Right ventricle myocardium inferior (tissue), 1 donor: ENCODE measurements at regions not wholly inside any gene's neighbourhood (a gene's known extent, or its start where the extent isn't known, plus 50 kb on each side); places are given as distances from the start of the nearest gene placed in this dataset.

Source experiments
- ATAC-seq: fragments of 200-7000 bp; cut with Tn5 transposase; one replicate; pipeline ENCODE4 v1.9.1; 2020; ENCODE audit warnings: mild to moderate bottlenecking, moderate library complexity
- DNase-seq: peaks from one replicate; pipeline ENCODE4 v3.0.0; 2021; ENCODE audit errors: missing footprints
- intact Hi-C: fragments of 100-400 bp; cut with DNase I; formaldehyde crosslinking; loops from one replicate; pipeline ENCODE4 v1.11.0; 2022
- donor health status: DM: no; HTN: yes; CAD: no; lungs with severe emphysema.

DNA sequence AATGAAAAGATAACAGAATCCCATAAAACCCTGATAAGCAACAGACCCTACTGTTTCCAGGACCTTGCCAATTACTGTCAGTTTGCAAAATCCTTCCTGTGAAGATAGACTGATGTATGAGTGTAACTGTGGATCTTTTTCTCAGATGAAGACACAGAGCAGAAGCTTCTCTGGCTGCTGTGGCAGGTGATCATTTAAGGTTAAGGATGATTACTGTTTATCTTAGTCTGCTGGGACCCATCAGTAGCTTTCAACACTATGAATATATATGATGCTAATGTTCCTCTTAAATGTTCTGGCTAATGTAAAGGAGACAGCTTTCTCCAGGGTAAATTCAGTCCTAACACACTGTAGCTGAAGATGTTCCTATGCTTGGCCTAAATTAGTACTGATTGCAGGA lies 56.0 kb upstream of the CTTNBP2 start:
- DNase-seq (no peak), ATAC-seq (no peak)
- intact Hi-C loops = no loop called here

DNA sequence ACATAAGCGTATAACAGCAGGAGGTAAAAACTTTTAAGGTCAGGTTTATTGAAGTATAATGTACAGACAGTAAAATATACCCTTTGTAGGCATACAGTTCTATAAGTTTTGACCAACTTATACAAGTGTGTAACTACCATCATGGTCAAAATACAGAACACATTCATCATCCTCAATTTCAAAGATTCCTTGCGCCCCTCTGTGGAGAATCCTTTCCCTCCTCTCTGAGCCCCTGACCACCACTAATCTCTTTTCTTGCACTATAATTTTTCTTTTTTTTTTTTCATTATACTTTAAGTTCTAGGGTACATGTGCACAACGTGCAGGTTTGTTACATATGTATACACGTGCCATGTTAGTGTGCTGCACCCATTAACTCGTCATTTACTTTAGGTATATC lies 58.1 kb upstream of the CTTNBP2 start:
- intact Hi-C loops = no loop called here
- no peak for ATAC-seq

GRCh38 chr7:117937049-117937752 lies 64.0 kb upstream of the CTTNBP2 start:
- no peak for DNase-seq
- intact Hi-C loops = no loop called here
- ATAC-seq = no peak

More for the DNA sequence above, 58.1 kb upstream of the CTTNBP2 start:
- no peak for DNase-seq

DNA sequence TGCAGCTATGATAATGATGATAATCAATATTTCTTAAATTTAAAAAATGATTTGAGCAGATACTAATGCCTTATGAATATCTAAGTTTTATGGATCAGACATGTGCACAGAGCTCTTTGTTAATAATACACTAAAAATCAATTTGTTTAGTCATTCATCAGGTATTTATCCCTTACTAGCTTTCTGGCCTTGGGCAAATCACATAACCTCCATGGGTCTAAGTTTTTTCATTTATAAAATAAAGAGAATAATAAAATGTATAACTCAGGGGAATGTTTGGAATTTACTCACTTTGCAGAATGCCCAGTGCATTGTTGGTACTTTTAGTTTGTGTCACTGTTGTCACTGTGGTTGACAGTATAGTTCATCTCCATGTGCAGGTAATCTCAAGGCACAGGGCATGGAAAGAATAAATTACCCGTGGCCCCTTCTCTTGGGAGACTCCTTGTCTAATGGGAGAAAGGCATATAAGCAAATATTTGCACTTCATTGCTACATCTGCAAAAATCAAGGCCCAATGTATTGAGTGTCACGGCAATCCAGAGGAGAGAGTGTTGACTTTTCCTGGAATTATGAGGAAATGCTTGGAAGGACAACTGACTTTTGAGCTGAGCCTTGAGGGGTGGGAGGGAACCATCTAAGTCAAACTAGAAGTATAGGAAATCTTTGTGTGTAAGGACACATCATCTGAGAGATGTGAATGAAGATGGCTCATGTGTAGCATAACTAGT lies 64.7 kb upstream of the CTTNBP2 start:
- no peak for ATAC-seq
- no peak for DNase-seq
- intact Hi-C loops = no loop called here

GRCh38 chr7:117941138-117941810 lies 68.0 kb upstream of the CTTNBP2 start:
- ATAC-seq (no peak), DNase-seq (no peak)
- intact Hi-C loops = no loop called here

- ATAC-seq = no peak
- DNase-seq = no peak
- intact Hi-C loops = no loop called here
Measured at GRCh38 chr7:117942780-117943179, 69.5 kb upstream of the CTTNBP2 start.

DNA sequence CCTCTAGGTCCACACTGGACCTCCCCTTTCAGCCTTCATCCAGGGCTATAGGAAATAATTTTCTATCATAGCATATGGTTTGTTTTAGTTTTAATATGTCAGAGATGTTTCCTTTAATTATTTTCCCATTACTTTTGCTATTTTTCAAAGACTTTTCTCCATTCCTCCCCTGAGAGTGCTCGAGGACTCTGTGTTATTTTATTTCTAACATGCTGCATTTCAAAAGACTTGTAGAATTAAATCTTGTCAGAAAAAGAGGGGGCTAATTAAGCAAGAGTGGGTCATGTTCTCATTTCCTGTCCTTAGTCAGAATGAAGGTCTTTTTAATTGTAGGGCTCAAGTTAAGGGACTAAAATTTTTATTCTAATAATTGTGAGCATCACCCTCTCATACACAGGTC lies 71.6 kb upstream of the CTTNBP2 start:
- DNase-seq (no peak), ATAC-seq (no peak)
- intact Hi-C loops = no loop called here

DNA sequence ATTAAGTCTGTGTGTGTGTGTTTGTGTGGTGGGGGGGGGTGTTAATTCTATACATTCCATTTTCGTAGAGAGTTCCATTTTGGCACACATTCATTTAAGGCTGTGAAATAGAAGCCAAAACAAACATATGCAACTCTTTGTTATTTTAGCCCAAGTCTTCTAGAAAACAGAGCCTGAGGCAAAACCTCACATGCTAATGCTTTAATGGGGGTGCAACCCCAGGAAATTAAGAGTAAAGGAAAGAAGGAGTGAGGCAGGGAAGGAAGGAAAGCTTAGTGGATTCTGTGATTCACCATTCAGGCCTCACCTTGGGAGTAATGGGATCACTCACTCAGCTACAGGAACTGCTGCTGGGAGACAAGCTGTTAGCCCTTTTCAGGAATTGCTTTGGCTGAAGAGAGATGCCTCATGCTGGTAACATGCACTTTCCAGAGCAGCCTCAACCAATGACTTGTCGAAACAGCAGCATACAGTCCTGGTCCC lies 73.0 kb upstream of the CTTNBP2 start:
- no peak for DNase-seq
- intact Hi-C loops = no loop called here
- no peak for ATAC-seq

DNA sequence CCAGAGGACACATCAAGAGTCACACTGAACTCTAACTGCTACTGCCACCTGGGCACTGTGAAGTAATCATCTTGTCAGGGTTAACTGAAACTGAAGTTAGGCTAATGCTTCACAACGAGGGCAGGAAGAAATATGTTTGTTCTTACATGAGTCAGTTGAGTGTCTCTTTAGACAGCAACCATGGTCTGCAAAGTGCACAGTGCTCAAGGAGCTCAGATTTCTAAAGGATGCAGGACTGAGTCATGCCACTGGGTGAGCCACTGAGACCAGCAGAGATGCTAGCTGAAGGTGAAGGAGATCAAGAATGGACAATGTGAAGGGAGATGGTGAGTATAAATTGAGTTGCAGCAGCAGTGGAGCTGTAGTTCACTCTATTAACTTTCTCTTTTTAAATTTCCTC lies 76.0 kb upstream of the CTTNBP2 start:
- ATAC-seq (no peak), DNase-seq (no peak)
- intact Hi-C loops = no loop called here

GRCh38 chr7:117950601-117951260 lies 77.5 kb upstream of the CTTNBP2 start:
- ATAC-seq = no peak
- DNase-seq = no peak
- intact Hi-C loops = no loop called here

GRCh38 chr7:117951285-117951684 lies 78.0 kb upstream of the CTTNBP2 start:
- intact Hi-C loops = no loop called here
- ATAC-seq = no peak
- no peak for DNase-seq

- no peak for ATAC-seq
- DNase-seq = no peak
- intact Hi-C loops = no loop called here
Measured at GRCh38 chr7:117951691-117952280, 78.5 kb upstream of the CTTNBP2 start.

GRCh38 chr7:117955046-117955445 lies 81.8 kb upstream of the CTTNBP2 start:
- ATAC-seq = no peak
- no peak for DNase-seq
- intact Hi-C loops = no loop called here

GRCh38 chr7:117960351-117960750 lies 87.1 kb upstream of the CTTNBP2 start:
- ATAC-seq (no peak), DNase-seq (no peak)
- intact Hi-C loops = no loop called here

DNA sequence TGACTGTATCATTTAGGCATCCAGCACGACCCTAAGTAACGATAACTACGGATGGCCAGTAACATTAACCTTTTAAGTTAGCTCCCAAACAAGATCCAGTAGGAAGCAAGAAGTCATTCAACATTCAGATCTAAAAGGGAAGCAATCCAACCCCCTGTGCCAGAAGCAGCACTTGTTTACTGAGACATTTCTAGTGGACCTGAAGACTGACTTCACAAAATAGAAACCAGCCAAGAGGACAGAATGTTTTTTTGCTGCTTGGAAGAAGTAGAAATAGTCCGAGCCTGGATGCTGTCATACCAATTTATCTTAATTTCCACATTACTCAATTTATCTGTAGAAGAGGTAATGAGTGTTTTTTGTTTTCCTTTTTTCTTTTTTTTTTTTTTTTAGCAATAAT lies 88.0 kb upstream of the CTTNBP2 start:
- ATAC-seq (peak; percentile 87), DNase-seq (no peak)
- intact Hi-C loops = no loop called here

GRCh38 chr7:117962366-117962994 lies 89.2 kb upstream of the CTTNBP2 start:
- DNase-seq (no peak), ATAC-seq (no peak)
- intact Hi-C loops = no loop called here

DNA sequence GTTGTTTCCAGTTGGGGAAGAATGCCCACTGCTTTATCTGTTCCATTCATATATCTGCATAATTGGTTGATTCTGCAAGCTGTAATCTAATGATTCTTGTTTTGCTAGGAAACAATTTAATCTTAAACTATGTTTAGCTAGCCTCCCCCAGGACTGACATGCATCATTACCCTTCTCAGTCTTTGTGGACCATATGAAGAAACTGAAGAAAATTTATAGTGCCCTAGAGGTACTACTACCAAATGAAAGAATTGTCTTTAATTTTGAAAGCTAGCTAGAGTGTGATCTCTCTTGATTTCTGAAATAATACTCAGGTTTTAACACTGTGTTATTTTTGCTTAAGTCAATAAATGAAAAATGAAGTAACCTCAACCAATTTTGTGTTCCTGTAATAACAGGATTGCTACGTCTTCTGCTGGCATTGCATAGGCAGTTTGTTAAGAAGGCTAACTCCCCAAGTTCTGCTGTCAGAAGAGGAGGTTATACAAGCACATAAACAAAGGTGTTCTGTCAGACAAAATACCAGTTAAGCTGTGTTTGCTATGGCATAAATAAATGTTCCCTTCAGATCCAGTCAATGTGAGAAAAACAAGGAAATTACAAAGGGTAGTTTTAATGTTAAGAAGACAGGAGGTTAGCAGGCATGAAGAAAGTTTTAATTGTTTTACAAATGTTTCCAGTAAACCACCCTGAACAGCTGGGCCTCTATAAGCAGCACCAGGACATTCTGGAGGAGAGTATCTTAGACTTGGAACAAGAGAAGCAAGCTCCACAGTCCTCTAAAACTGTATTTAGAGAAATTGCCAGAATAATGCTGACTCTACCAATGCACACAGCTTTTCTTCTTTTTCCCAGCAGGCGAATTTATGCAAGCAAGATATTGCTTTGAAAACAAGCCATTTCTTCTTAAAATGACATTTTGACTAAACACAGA lies 90.3 kb upstream of the CTTNBP2 start:
- ATAC-seq = no peak
- intact Hi-C loops = no loop called here
- DNase-seq = no peak

DNA sequence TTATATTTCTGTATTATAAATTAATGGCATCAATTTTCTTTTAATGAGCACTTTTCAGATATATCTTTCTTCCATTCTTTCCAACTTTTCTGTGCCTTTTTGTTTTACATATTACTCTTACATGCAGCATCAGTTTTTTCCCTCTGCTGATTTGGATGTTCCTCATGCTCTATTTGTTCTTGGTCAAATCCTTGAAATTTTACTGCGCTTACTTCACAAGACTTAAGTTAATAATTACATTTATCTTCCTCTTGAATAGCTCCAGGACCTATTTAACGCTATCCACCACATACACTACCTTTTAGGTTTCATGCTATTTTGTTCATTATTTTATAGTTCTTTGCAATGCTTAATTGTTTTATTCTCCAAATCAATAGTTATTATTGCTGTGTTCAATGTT lies 97.6 kb upstream of the CTTNBP2 start:
- DNase-seq (no peak), ATAC-seq (no peak)
- intact Hi-C loops = no loop called here
